ENCODE measurements at regions not wholly inside any gene's neighbourhood (a gene's known extent, or its start where the extent isn't known, plus 50 kb on each side); places are given as distances from the start of the nearest gene placed in this dataset.
"Not testable (repeated sequence)": the region's sequence is repeated elsewhere in the genome, so short reads cannot be mapped to it uniquely, and the experiment has no call there.

- DNase-seq (ENCODE audit: low read depth), result no peak
These were observed 268.0 kb downstream of the MREG start for GRCh38 chr2:215745331-215745730.

GRCh38 chr2:215744514-215744913 lies 268.8 kb downstream of the MREG start:
- DNase-seq (ENCODE audit: low read depth), result no peak

GRCh38 chr2:215743066-215743465 lies 270.3 kb downstream of the MREG start:
- no peak for DNase-seq (ENCODE audit: low read depth)

- no peak for DNase-seq (ENCODE audit: low read depth)
These were observed 271.3 kb downstream of the MREG start for GRCh38 chr2:215742021-215742420.

- DNase-seq (ENCODE audit: low read depth), result no peak
These were observed 273.3 kb downstream of the MREG start for GRCh38 chr2:215740071-215740470.

- DNase-seq (ENCODE audit: low read depth), result no peak
These were observed 275.0 kb downstream of the MREG start for GRCh38 chr2:215738351-215738750.

GRCh38 chr2:215737477-215737876 lies 275.9 kb downstream of the MREG start:
- no peak for DNase-seq (ENCODE audit: low read depth)

GRCh38 chr2:215736653-215737290 lies 276.6 kb downstream of the MREG start:
- no peak for DNase-seq (ENCODE audit: low read depth)

GRCh38 chr2:215731108-215731658 lies 282.2 kb downstream of the MREG start:
- no peak for DNase-seq (ENCODE audit: low read depth)

- no peak for DNase-seq (ENCODE audit: low read depth)
These were observed 283.2 kb downstream of the MREG start for GRCh38 chr2:215729985-215730620.

- no peak for DNase-seq (ENCODE audit: low read depth)
These were observed 284.8 kb downstream of the MREG start for GRCh38 chr2:215728504-215729065.

GRCh38 chr2:215727507-215728503 lies 285.5 kb downstream of the MREG start:
- DNase-seq (ENCODE audit: low read depth), result no peak

GRCh38 chr2:215726070-215726469 lies 287.3 kb downstream of the MREG start:
- DNase-seq (ENCODE audit: low read depth), result no peak

GRCh38 chr2:215724146-215724545 lies 288.3 kb upstream of the FN1 start:
- no peak for DNase-seq (ENCODE audit: low read depth)

GRCh38 chr2:215723631-215724011 lies 287.8 kb upstream of the FN1 start:
- DNase-seq (ENCODE audit: low read depth), result no peak

- DNase-seq (ENCODE audit: low read depth), result no peak
These were observed 287.2 kb upstream of the FN1 start for GRCh38 chr2:215722986-215723630.

- no peak for DNase-seq (ENCODE audit: low read depth)
These were observed 286.3 kb upstream of the FN1 start for GRCh38 chr2:215722125-215722524.

GRCh38 chr2:215721515-215721914 lies 285.6 kb upstream of the FN1 start:
- not testable (repeated sequence) for DNase-seq (ENCODE audit: low read depth)

- no peak for DNase-seq (ENCODE audit: low read depth)
These were observed 283.0 kb upstream of the FN1 start for GRCh38 chr2:215718890-215719289.

- DNase-seq (ENCODE audit: low read depth), result no peak
These were observed 282.6 kb upstream of the FN1 start for GRCh38 chr2:215718436-215718835.

- no peak for DNase-seq (ENCODE audit: low read depth)
These were observed 281.9 kb upstream of the FN1 start for GRCh38 chr2:215717501-215718381.
